Effector CD8-positive, alpha-beta T cell (primary cell): ENCODE measurements at regions not wholly inside any gene's neighbourhood (a gene's known extent, or its start where the extent isn't known, plus 50 kb on each side); places are given as distances from the start of the nearest gene placed in this dataset.
"Not testable (repeated sequence)": the region's sequence is repeated elsewhere in the genome, so short reads cannot be mapped to it uniquely, and the experiment has no call there.

Source experiments
- DNase-seq: peaks from one replicate; lab custom pipeline; 2025; lab: John Stamatoyannopoulos, UW

GRCh38 chr2:176763851-176764404 lies 448.7 kb upstream of the HNRNPA3 start:
- no peak for DNase-seq

GRCh38 chr2:176764921-176765320 lies 447.7 kb upstream of the HNRNPA3 start:
- no peak for DNase-seq

- DNase-seq, result no peak
Measured at GRCh38 chr2:176766005-176766404, 446.6 kb upstream of the HNRNPA3 start.

GRCh38 chr2:176768185-176768584 lies 444.4 kb upstream of the HNRNPA3 start:
- DNase-seq, result no peak

GRCh38 chr2:176769021-176769420 lies 443.6 kb upstream of the HNRNPA3 start:
- DNase-seq, result no peak

GRCh38 chr2:176769499-176770370 lies 442.9 kb upstream of the HNRNPA3 start:
- no peak for DNase-seq

- DNase-seq, result no peak
Measured at GRCh38 chr2:176772816-176773215, 439.8 kb upstream of the HNRNPA3 start.

- DNase-seq, result no peak
Measured at GRCh38 chr2:176774766-176775451, 437.7 kb upstream of the HNRNPA3 start.

GRCh38 chr2:176777262-176777661 lies 435.3 kb upstream of the HNRNPA3 start:
- DNase-seq, result no peak

GRCh38 chr2:176779917-176780316 lies 432.7 kb upstream of the HNRNPA3 start:
- DNase-seq, result no peak

GRCh38 chr2:176780348-176780747 lies 432.2 kb upstream of the HNRNPA3 start:
- DNase-seq, result no peak

- DNase-seq, result no peak
Measured at GRCh38 chr2:176781570-176782217, 430.9 kb upstream of the HNRNPA3 start.

GRCh38 chr2:176784633-176785200 lies 427.9 kb upstream of the HNRNPA3 start:
- DNase-seq, result no peak

GRCh38 chr2:176789751-176790150 lies 422.8 kb upstream of the HNRNPA3 start:
- DNase-seq, result no peak

- DNase-seq, result no peak
Measured at GRCh38 chr2:176790468-176790867, 422.1 kb upstream of the HNRNPA3 start.

- DNase-seq, result no peak
Measured at GRCh38 chr2:176793792-176794191, 418.8 kb upstream of the HNRNPA3 start.

GRCh38 chr2:176794392-176794791 lies 418.2 kb upstream of the HNRNPA3 start:
- DNase-seq, result no peak

- DNase-seq, result no peak
Measured at GRCh38 chr2:176795823-176796222, 416.8 kb upstream of the HNRNPA3 start.

GRCh38 chr2:176796677-176797076 lies 415.9 kb upstream of the HNRNPA3 start:
- DNase-seq, result not testable (repeated sequence)

GRCh38 chr2:176804392-176804791 lies 408.2 kb upstream of the HNRNPA3 start:
- DNase-seq, result no peak

- DNase-seq, result no peak
Measured at GRCh38 chr2:176805345-176805744, 407.2 kb upstream of the HNRNPA3 start.

GRCh38 chr2:176812246-176812775 lies 400.3 kb upstream of the HNRNPA3 start:
- no peak for DNase-seq
